Erythroblast (primary cell): ENCODE measurements at regions not wholly inside any gene's neighbourhood (a gene's known extent, or its start where the extent isn't known, plus 50 kb on each side); places are given as distances from the start of the nearest gene placed in this dataset.

Source experiments
- GATA1 ChIP-seq: IDR thresholded peaks from 2 replicates; pipeline ENCODE4 v1.6.1; 2011; ENCODE audit warnings: low read depth, mild to moderate bottlenecking, control low read depth, low read length, moderate library complexity
- POLR2A ChIP-seq: IDR thresholded peaks from 2 replicates; pipeline ENCODE4 v1.6.1; 2011; ENCODE audit warnings: mild to moderate bottlenecking, low read length

DNA sequence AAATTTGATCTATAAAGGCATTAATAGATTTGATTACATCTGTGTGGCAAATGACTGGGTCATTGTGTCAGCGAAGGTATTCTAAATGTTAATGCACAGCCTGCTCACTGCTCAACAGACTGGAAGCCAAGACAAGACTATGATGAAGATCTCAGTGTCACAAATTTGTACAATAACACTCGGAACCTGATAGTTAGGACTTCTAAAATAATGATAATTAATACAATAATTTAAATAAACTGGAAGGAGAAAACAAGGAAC, 217.4 kb downstream of the CENPC start:
- TF ChIP-seq POLR2A (no peak), GATA1 (no peak)
